ENCODE measurements at regions not wholly inside any gene's neighbourhood (a gene's known extent, or its start where the extent isn't known, plus 50 kb on each side); places are given as distances from the start of the nearest gene placed in this dataset.

GRCh38 chr4:170769862-170770261, 680.1 kb upstream of the AADAT start:
- H3K4me3 ChIP-seq (ENCODE audit: low read length) = no peak overlapping the region

GRCh38 chr4:170758988-170759387, 669.2 kb upstream of the AADAT start:
- Histone ChIP-seq H2AFZ (ENCODE audit: low read depth, low read length) (no peak overlapping the region), H3K36me3 (ENCODE audit: insufficient read depth, low read length) (no peaks in the 10 kb centered on the region), H3K9me3 (ENCODE audit: low read length) (no peaks in the 10 kb centered on the region), H3K4me3 (ENCODE audit: low read length) (no peak overlapping the region), H3K27me3 (ENCODE audit: insufficient read depth, low read length) (no peaks in the 10 kb centered on the region), H3K4me1 (ENCODE audit: insufficient read depth, low read length) (no peaks in the 10 kb centered on the region)

More at GRCh38 chr4:170769862-170770261, 680.1 kb upstream of the AADAT start:
- H2AFZ ChIP-seq (ENCODE audit: low read depth, low read length) = no peak overlapping the region
- H3K4me1 ChIP-seq (ENCODE audit: insufficient read depth, low read length) = no peaks in the 10 kb centered on the region
- no peaks in the 10 kb centered on the region for H3K9me3 ChIP-seq (ENCODE audit: low read length)
- no peaks in the 10 kb centered on the region for H3K27me3 ChIP-seq (ENCODE audit: insufficient read depth, low read length)
- H3K36me3 ChIP-seq (ENCODE audit: insufficient read depth, low read length) = no peaks in the 10 kb centered on the region

GRCh38 chr4:170750519-170750918, 660.8 kb upstream of the AADAT start:
- Histone ChIP-seq H2AFZ (ENCODE audit: low read depth, low read length) (no peak overlapping the region), H3K9me3 (ENCODE audit: low read length) (no peaks in the 10 kb centered on the region), H3K27me3 (ENCODE audit: insufficient read depth, low read length) (no peaks in the 10 kb centered on the region), H3K4me3 (ENCODE audit: low read length) (no peak overlapping the region), H3K36me3 (ENCODE audit: insufficient read depth, low read length) (no peaks in the 10 kb centered on the region), H3K4me1 (ENCODE audit: insufficient read depth, low read length) (no peaks in the 10 kb centered on the region)

GRCh38 chr4:170748975-170749374, 659.2 kb upstream of the AADAT start:
- Histone ChIP-seq H3K9me3 (ENCODE audit: low read length) (no peaks in the 10 kb centered on the region), H3K36me3 (ENCODE audit: insufficient read depth, low read length) (no peaks in the 10 kb centered on the region), H2AFZ (ENCODE audit: low read depth, low read length) (no peak overlapping the region), H3K4me1 (ENCODE audit: insufficient read depth, low read length) (no peaks in the 10 kb centered on the region), H3K27me3 (ENCODE audit: insufficient read depth, low read length) (no peaks in the 10 kb centered on the region), H3K4me3 (ENCODE audit: low read length) (no peak overlapping the region)

GRCh38 chr4:170743633-170744032, 653.9 kb upstream of the AADAT start:
- H2AFZ ChIP-seq (ENCODE audit: low read depth, low read length) = no peak overlapping the region
- H3K4me1 ChIP-seq (ENCODE audit: insufficient read depth, low read length) = no peaks in the 10 kb centered on the region
- no peaks in the 10 kb centered on the region for H3K9me3 ChIP-seq (ENCODE audit: low read length)
- no peak overlapping the region for H3K4me3 ChIP-seq (ENCODE audit: low read length)
- no peaks in the 10 kb centered on the region for H3K27me3 ChIP-seq (ENCODE audit: insufficient read depth, low read length)
- no peaks in the 10 kb centered on the region for H3K36me3 ChIP-seq (ENCODE audit: insufficient read depth, low read length)

GRCh38 chr4:170741856-170742255, 652.1 kb upstream of the AADAT start:
- no peak overlapping the region for H3K4me3 ChIP-seq (ENCODE audit: low read length)
- no peak overlapping the region for H2AFZ ChIP-seq (ENCODE audit: low read depth, low read length)
- no peaks in the 10 kb centered on the region for H3K4me1 ChIP-seq (ENCODE audit: insufficient read depth, low read length)
- H3K27me3 ChIP-seq (ENCODE audit: insufficient read depth, low read length) = no peaks in the 10 kb centered on the region
- no peaks in the 10 kb centered on the region for H3K9me3 ChIP-seq (ENCODE audit: low read length)
- no peaks in the 10 kb centered on the region for H3K36me3 ChIP-seq (ENCODE audit: insufficient read depth, low read length)

- H3K9me3 ChIP-seq (ENCODE audit: low read length) = no peaks in the 10 kb centered on the region
- H3K4me1 ChIP-seq (ENCODE audit: insufficient read depth, low read length) = no peaks in the 10 kb centered on the region
These were observed 647.0 kb upstream of the AADAT start for GRCh38 chr4:170736710-170737109.

GRCh38 chr4:170729897-170730296, 640.1 kb upstream of the AADAT start:
- Histone ChIP-seq H3K4me3 (ENCODE audit: low read length) (no peak overlapping the region), H2AFZ (ENCODE audit: low read depth, low read length) (no peak overlapping the region), H3K4me1 (ENCODE audit: insufficient read depth, low read length) (no peaks in the 10 kb centered on the region), H3K36me3 (ENCODE audit: insufficient read depth, low read length) (no peaks in the 10 kb centered on the region), H3K27me3 (ENCODE audit: insufficient read depth, low read length) (no peaks in the 10 kb centered on the region), H3K9me3 (ENCODE audit: low read length) (no peaks in the 10 kb centered on the region)

More at GRCh38 chr4:170736710-170737109, 647.0 kb upstream of the AADAT start:
- H3K27me3 ChIP-seq (ENCODE audit: insufficient read depth, low read length) = no peaks in the 10 kb centered on the region
- H2AFZ ChIP-seq (ENCODE audit: low read depth, low read length) = no peak overlapping the region
- no peaks in the 10 kb centered on the region for H3K36me3 ChIP-seq (ENCODE audit: insufficient read depth, low read length)
- H3K4me3 ChIP-seq (ENCODE audit: low read length) = no peak overlapping the region

- Histone ChIP-seq H3K27me3 (ENCODE audit: insufficient read depth, low read length) (no peaks in the 10 kb centered on the region), H3K4me1 (ENCODE audit: insufficient read depth, low read length) (no peaks in the 10 kb centered on the region), H3K36me3 (ENCODE audit: insufficient read depth, low read length) (no peaks in the 10 kb centered on the region), H2AFZ (ENCODE audit: low read depth, low read length) (no peak overlapping the region), H3K4me3 (ENCODE audit: low read length) (no peak overlapping the region), H3K9me3 (ENCODE audit: low read length) (no peaks in the 10 kb centered on the region)
These were observed 639.5 kb upstream of the AADAT start for GRCh38 chr4:170729236-170729635.

- Histone ChIP-seq H3K27me3 (ENCODE audit: insufficient read depth, low read length) (no peaks in the 10 kb centered on the region), H3K4me3 (ENCODE audit: low read length) (no peak overlapping the region), H3K9me3 (ENCODE audit: low read length) (no peaks in the 10 kb centered on the region), H3K36me3 (ENCODE audit: insufficient read depth, low read length) (no peaks in the 10 kb centered on the region), H3K4me1 (ENCODE audit: insufficient read depth, low read length) (no peaks in the 10 kb centered on the region), H2AFZ (ENCODE audit: low read depth, low read length) (no peak overlapping the region)
These were observed 634.4 kb upstream of the AADAT start for GRCh38 chr4:170724191-170724590.

- no peak overlapping the region for H2AFZ ChIP-seq (ENCODE audit: low read depth, low read length)
- H3K9me3 ChIP-seq (ENCODE audit: low read length) = no peaks in the 10 kb centered on the region
- H3K36me3 ChIP-seq (ENCODE audit: insufficient read depth, low read length) = no peaks in the 10 kb centered on the region
- H3K4me1 ChIP-seq (ENCODE audit: insufficient read depth, low read length) = no peaks in the 10 kb centered on the region
- no peak overlapping the region for H3K4me3 ChIP-seq (ENCODE audit: low read length)
- no peaks in the 10 kb centered on the region for H3K27me3 ChIP-seq (ENCODE audit: insufficient read depth, low read length)
These were observed 633.4 kb upstream of the AADAT start for GRCh38 chr4:170723171-170723570.

- Histone ChIP-seq H3K4me3 (ENCODE audit: low read length) (no peak overlapping the region), H3K36me3 (ENCODE audit: insufficient read depth, low read length) (no peaks in the 10 kb centered on the region), H3K4me1 (ENCODE audit: insufficient read depth, low read length) (no peaks in the 10 kb centered on the region), H3K9me3 (ENCODE audit: low read length) (no peaks in the 10 kb centered on the region), H2AFZ (ENCODE audit: low read depth, low read length) (no peak overlapping the region), H3K27me3 (ENCODE audit: insufficient read depth, low read length) (no peaks in the 10 kb centered on the region)
These were observed 632.1 kb upstream of the AADAT start for GRCh38 chr4:170721812-170722373.

- H3K4me1 ChIP-seq (ENCODE audit: insufficient read depth, low read length) = no peaks in the 10 kb centered on the region
- no peak overlapping the region for H2AFZ ChIP-seq (ENCODE audit: low read depth, low read length)
- no peaks in the 10 kb centered on the region for H3K27me3 ChIP-seq (ENCODE audit: insufficient read depth, low read length)
- no peak overlapping the region for H3K4me3 ChIP-seq (ENCODE audit: low read length)
- H3K9me3 ChIP-seq (ENCODE audit: low read length) = no peaks in the 10 kb centered on the region
- H3K36me3 ChIP-seq (ENCODE audit: insufficient read depth, low read length) = no peaks in the 10 kb centered on the region
These were observed 627.1 kb upstream of the AADAT start for GRCh38 chr4:170716868-170717267.

GRCh38 chr4:170705907-170706306, 616.2 kb upstream of the AADAT start:
- Histone ChIP-seq H2AFZ (ENCODE audit: low read depth, low read length) (no peak overlapping the region), H3K4me3 (ENCODE audit: low read length) (no peak overlapping the region), H3K4me1 (ENCODE audit: insufficient read depth, low read length) (no peaks in the 10 kb centered on the region), H3K27me3 (ENCODE audit: insufficient read depth, low read length) (no peaks in the 10 kb centered on the region), H3K9me3 (ENCODE audit: low read length) (no peaks in the 10 kb centered on the region), H3K36me3 (ENCODE audit: insufficient read depth, low read length) (no peaks in the 10 kb centered on the region)
